ENCODE measurements at regions not wholly inside any gene's neighbourhood (a gene's known extent, or its start where the extent isn't known, plus 50 kb on each side); places are given as distances from the start of the nearest gene placed in this dataset.
A peak's percentile ranks its signal among the peaks of the same experiment; 100 is the strongest.
"Not testable (repeated sequence)": the region's sequence is repeated elsewhere in the genome, so short reads cannot be mapped to it uniquely, and the experiment has no call there.

- Histone ChIP-seq H3K36me3 (replicated peaks; ENCODE audit: control insufficient read depth, insufficient read depth, low read length) (no peaks in the 10 kb centered on the region), H3K27me3 (ENCODE audit: control insufficient read depth, insufficient read depth, low read length) (no peaks in the 10 kb centered on the region), H3K4me3 (ENCODE audit: insufficient read depth, low read depth, low read length) (no peak overlapping the region)
- DNase-seq, result no peak
Measured at GRCh38 chr5:42309865-42310264, 113.4 kb upstream of the GHR start.

DNA sequence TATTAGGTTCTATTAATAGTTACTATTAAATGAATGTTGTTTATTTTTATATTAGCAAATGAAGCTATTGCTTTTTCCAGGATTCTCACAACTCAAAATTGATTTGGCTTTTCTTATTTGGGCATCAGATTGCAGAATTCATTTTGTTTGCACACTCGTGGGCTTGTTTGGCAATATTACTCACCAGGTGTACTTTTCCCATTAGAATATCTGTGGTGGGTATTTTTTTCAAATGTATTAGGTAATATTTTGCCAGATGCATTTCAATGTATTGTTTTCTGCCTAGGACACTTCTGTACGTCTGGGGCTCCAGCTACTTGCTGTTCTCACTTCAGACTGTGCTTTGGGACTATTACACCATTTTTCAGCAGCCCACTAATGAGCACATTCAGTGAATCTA lies 108.0 kb upstream of the GHR start:
- no peaks in the 10 kb centered on the region for H3K27me3 ChIP-seq (ENCODE audit: control insufficient read depth, insufficient read depth, low read length)
- no peak for DNase-seq
- no peak overlapping the region for H3K4me3 ChIP-seq (ENCODE audit: insufficient read depth, low read depth, low read length)
- H3K36me3 ChIP-seq (replicated peaks; ENCODE audit: control insufficient read depth, insufficient read depth, low read length), result no peaks in the 10 kb centered on the region

DNA sequence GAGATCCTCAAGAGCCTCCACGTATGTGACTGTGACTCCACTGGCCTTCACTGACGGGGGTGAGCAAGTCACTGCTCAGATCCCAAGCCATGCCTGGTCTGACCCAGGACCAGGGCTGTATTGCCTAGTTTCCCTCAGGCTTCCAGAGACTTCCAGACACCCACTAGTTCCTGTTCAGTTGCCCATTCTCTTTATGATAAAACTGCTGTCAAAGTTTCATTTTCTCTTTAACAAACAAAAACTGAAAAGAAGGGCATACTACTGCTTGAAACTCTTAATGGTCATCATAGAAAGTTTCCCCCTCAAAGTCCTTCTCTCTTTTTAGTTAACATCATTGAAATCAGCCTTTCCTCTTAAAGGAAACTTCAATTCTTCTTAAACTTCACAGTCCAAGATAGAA lies 105.7 kb upstream of the GHR start:
- no peaks in the 10 kb centered on the region for H3K36me3 ChIP-seq (replicated peaks; ENCODE audit: control insufficient read depth, insufficient read depth, low read length)
- H3K27me3 ChIP-seq (ENCODE audit: control insufficient read depth, insufficient read depth, low read length), result no peaks in the 10 kb centered on the region
- DNase-seq, result no peak
- no peak overlapping the region for H3K4me3 ChIP-seq (ENCODE audit: insufficient read depth, low read depth, low read length)

DNA sequence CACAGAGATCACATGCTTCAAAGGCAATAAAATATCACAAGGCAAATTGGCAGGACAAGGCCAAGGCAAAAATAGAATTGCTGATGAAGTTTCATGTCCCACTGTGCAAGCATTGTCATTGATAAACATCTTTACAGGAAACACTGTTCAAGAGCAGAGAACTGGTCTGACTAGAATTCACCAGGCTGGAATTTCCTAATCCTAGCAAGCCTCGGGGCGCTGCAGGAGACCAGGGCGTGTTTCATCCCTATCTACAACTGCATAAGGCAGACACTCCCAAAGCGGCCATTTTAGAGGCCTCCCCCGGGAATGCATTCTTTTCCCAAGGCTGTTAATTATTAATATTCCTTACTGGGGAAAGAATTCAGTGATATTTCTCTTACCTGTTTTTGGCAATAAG lies 103.7 kb upstream of the GHR start:
- DNase-seq, result not testable (repeated sequence)

DNA sequence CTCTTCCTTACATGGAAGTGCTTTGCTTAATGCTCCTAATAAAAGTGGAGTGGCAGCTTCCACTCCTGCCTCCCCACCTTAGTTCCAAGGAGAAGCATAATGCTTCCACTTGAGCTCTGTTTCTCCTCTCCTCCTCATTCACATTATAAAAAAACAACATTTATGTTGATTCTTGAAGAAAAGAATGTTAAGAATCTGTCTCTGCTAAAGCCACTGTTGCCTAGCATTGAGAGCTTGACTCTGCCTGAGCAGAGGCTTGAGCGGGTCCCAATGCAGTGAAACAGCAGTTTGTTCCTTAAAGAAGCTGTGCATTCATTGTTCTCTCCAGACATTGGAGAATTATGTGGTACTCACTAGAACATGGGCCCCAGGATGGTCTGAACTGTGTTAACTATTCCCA lies 101.5 kb upstream of the GHR start:
- Histone ChIP-seq H3K27me3 (ENCODE audit: control insufficient read depth, insufficient read depth, low read length) (no peaks in the 10 kb centered on the region), H3K4me3 (ENCODE audit: insufficient read depth, low read depth, low read length) (no peak overlapping the region), H3K36me3 (replicated peaks; ENCODE audit: control insufficient read depth, insufficient read depth, low read length) (no peaks in the 10 kb centered on the region)
- no peak for DNase-seq

More for the DNA sequence above, 103.7 kb upstream of the GHR start:
- H3K4me3 ChIP-seq (ENCODE audit: insufficient read depth, low read depth, low read length); H3K36me3 ChIP-seq (replicated peaks; ENCODE audit: control insufficient read depth, insufficient read depth, low read length); H3K27me3 ChIP-seq (ENCODE audit: control insufficient read depth, insufficient read depth, low read length): not testable (repeated sequence)

DNA sequence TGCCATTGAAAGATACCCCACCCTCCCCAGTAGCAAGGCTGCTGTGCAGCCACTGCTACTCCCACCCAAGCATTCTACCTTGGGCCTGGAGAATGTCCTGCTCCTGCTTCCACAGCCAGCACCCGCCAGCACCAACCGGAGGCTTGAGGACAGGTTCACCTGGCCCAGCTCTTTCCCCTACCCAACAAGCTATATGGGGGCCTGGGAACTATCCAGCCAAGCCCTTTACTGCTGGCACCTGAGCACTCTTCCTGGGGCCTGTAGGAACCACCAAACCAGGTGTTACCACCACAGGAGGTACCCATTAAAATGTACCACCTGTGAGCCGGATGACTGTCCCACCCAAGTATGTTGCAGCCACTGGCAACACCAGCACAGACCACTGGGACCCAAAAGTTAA lies 86.1 kb upstream of the GHR start:
- no peaks in the 10 kb centered on the region for H3K27me3 ChIP-seq (ENCODE audit: control insufficient read depth, insufficient read depth, low read length)
- no peak for DNase-seq
- H3K4me3 ChIP-seq (ENCODE audit: insufficient read depth, low read depth, low read length), result no peak overlapping the region
- H3K36me3 ChIP-seq (replicated peaks; ENCODE audit: control insufficient read depth, insufficient read depth, low read length), result no peaks in the 10 kb centered on the region

DNA sequence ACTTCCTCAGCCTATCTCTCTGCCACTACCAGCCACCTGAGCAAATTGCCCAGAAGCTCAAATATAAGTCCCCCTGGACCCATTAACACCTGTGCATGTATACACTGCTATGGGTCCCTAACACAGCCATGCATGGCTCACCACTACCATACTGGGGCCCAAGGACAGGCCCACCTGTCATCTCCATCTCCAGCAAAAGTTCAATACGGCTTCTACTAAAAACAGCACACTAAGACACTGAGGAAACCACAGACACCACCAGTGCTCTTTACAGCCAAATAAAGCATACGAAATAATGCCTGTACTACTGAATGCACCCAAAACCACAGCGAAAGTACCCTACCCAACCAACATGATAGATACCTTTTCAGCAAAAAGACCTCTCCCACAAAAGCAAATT lies 85.6 kb upstream of the GHR start:
- Histone ChIP-seq H3K4me3 (ENCODE audit: insufficient read depth, low read depth, low read length) (no peak overlapping the region), H3K36me3 (replicated peaks; ENCODE audit: control insufficient read depth, insufficient read depth, low read length) (no peaks in the 10 kb centered on the region), H3K27me3 (ENCODE audit: control insufficient read depth, insufficient read depth, low read length) (no peaks in the 10 kb centered on the region)
- DNase-seq, result no peak

DNA sequence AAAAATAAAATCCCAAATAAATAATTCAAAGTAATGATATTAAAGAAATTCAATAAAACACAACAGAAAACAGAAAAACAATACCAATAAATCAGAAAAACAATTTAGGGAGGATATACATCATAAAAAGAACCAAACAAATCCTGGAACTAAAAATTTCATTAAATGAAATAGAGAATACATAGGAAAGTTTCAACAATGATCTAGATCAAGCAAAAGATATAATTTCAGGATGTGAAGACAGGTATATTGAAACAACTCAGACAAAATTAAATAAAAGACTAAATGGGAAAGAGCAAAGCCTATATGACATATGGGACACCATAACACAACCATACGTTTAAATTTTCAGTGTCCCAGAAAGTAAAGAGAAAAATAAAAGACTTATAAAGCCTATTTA lies 85.1 kb upstream of the GHR start:
- Histone ChIP-seq H3K4me3 (ENCODE audit: insufficient read depth, low read depth, low read length) (no peak overlapping the region), H3K36me3 (replicated peaks; ENCODE audit: control insufficient read depth, insufficient read depth, low read length) (no peaks in the 10 kb centered on the region), H3K27me3 (ENCODE audit: control insufficient read depth, insufficient read depth, low read length) (no peaks in the 10 kb centered on the region)
- DNase-seq, result no peak

- Histone ChIP-seq H3K27me3 (ENCODE audit: control insufficient read depth, insufficient read depth, low read length) (no peaks in the 10 kb centered on the region), H3K36me3 (replicated peaks; ENCODE audit: control insufficient read depth, insufficient read depth, low read length) (no peaks in the 10 kb centered on the region), H3K4me3 (ENCODE audit: insufficient read depth, low read depth, low read length) (no peak overlapping the region)
- DNase-seq, result no peak
Measured at GRCh38 chr5:42349163-42349562, 74.1 kb upstream of the GHR start.

DNA sequence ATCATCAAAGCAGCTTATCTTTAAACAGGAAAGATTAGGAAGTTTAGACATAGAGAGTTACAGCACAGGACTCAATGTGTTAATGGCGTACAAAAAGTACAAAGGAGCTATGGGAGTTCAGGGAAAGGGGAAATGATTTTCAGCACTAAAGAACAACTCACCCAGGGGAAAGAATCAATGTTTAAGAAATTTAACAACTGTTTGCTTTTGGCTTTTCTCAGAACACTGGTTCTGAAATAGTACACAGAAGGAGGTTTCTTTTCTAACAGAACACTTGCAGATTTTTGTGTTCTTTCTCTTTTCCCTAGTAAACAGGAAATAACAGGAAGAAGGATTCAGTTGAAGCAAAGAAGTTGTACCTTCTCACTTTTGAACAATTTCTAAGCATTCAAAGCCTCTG lies 71.3 kb upstream of the GHR start:
- Histone ChIP-seq H3K36me3 (replicated peaks; ENCODE audit: control insufficient read depth, insufficient read depth, low read length) (no peaks in the 10 kb centered on the region), H3K4me3 (ENCODE audit: insufficient read depth, low read depth, low read length) (no peak overlapping the region), H3K27me3 (ENCODE audit: control insufficient read depth, insufficient read depth, low read length) (no peaks in the 10 kb centered on the region)
- no peak for DNase-seq

GRCh38 chr5:42360056-42360455 lies 63.2 kb upstream of the GHR start:
- H3K36me3 ChIP-seq (replicated peaks; ENCODE audit: control insufficient read depth, insufficient read depth, low read length), result no peaks in the 10 kb centered on the region
- H3K27me3 ChIP-seq (ENCODE audit: control insufficient read depth, insufficient read depth, low read length), result no peaks in the 10 kb centered on the region
- no peak for DNase-seq
- no peak overlapping the region for H3K4me3 ChIP-seq (ENCODE audit: insufficient read depth, low read depth, low read length)

GRCh38 chr5:42360616-42361314 lies 62.5 kb upstream of the GHR start:
- H3K27me3 ChIP-seq (ENCODE audit: control insufficient read depth, insufficient read depth, low read length), result no peaks in the 10 kb centered on the region
- peak; percentile 58 for DNase-seq
- H3K36me3 ChIP-seq (replicated peaks; ENCODE audit: control insufficient read depth, insufficient read depth, low read length), result no peaks in the 10 kb centered on the region
- no peak overlapping the region for H3K4me3 ChIP-seq (ENCODE audit: insufficient read depth, low read depth, low read length)

GRCh38 chr5:42361315-42361688 lies 61.9 kb upstream of the GHR start:
- DNase-seq, result peak; percentile 9
- Histone ChIP-seq H3K27me3 (ENCODE audit: control insufficient read depth, insufficient read depth, low read length) (no peaks in the 10 kb centered on the region), H3K4me3 (ENCODE audit: insufficient read depth, low read depth, low read length) (no peak overlapping the region), H3K36me3 (replicated peaks; ENCODE audit: control insufficient read depth, insufficient read depth, low read length) (no peaks in the 10 kb centered on the region)

GRCh38 chr5:42366051-42366450 lies 57.2 kb upstream of the GHR start:
- Histone ChIP-seq H3K27me3 (ENCODE audit: control insufficient read depth, insufficient read depth, low read length) (no peaks in the 10 kb centered on the region), H3K4me3 (ENCODE audit: insufficient read depth, low read depth, low read length) (no peak overlapping the region), H3K36me3 (replicated peaks; ENCODE audit: control insufficient read depth, insufficient read depth, low read length) (no peaks in the 10 kb centered on the region)
- DNase-seq, result no peak
